NCI-H2171 treated with DMSO at 0.1 percent for 48 hours (cell line): ENCODE measurements at regions not wholly inside any gene's neighbourhood (a gene's known extent, or its start where the extent isn't known, plus 50 kb on each side); places are given as distances from the start of the nearest gene placed in this dataset.

Experiments
- DNase-seq: peaks from one replicate; lab custom pipeline; 2025; lab: John Stamatoyannopoulos, UW

GRCh38 chr10:53749439-53749838, 976.9 kb upstream of the MBL2 start:
- DNase-seq: no peak

- DNase-seq: no peak
These were observed 975.7 kb upstream of the MBL2 start for GRCh38 chr10:53748319-53748718.

- DNase-seq: no peak
These were observed 972.2 kb upstream of the MBL2 start for GRCh38 chr10:53744746-53745145.

- DNase-seq: no peak
These were observed 971.6 kb upstream of the MBL2 start for GRCh38 chr10:53744176-53744575.

GRCh38 chr10:53737132-53737531, 964.5 kb upstream of the MBL2 start:
- no peak for DNase-seq

- no peak for DNase-seq
These were observed 954.3 kb upstream of the MBL2 start for GRCh38 chr10:53726921-53727320.

GRCh38 chr10:53724581-53724980, 952.0 kb upstream of the MBL2 start:
- no peak for DNase-seq

- no peak for DNase-seq
These were observed 947.1 kb upstream of the MBL2 start for GRCh38 chr10:53719658-53720057.

- DNase-seq: no peak
These were observed 943.6 kb upstream of the MBL2 start for GRCh38 chr10:53716156-53716555.

- DNase-seq: no peak
These were observed 940.8 kb upstream of the MBL2 start for GRCh38 chr10:53713431-53713830.

- no peak for DNase-seq
These were observed 929.9 kb upstream of the MBL2 start for GRCh38 chr10:53702489-53702888.

- no peak for DNase-seq
These were observed 928.6 kb upstream of the MBL2 start for GRCh38 chr10:53701213-53701612.

GRCh38 chr10:53700278-53700677, 927.7 kb upstream of the MBL2 start:
- no peak for DNase-seq

GRCh38 chr10:53699684-53700083, 927.1 kb upstream of the MBL2 start:
- DNase-seq: no peak

GRCh38 chr10:53699231-53699630, 926.6 kb upstream of the MBL2 start:
- no peak for DNase-seq

- no peak for DNase-seq
These were observed 924.5 kb upstream of the MBL2 start for GRCh38 chr10:53697038-53697437.

GRCh38 chr10:53690524-53691240, 918.1 kb upstream of the MBL2 start:
- DNase-seq: no peak

GRCh38 chr10:53687800-53688199, 915.2 kb upstream of the MBL2 start:
- no peak for DNase-seq

- no peak for DNase-seq
These were observed 910.3 kb upstream of the MBL2 start for GRCh38 chr10:53682885-53683284.

- no peak for DNase-seq
These were observed 909.9 kb upstream of the MBL2 start for GRCh38 chr10:53682458-53682857.

- DNase-seq: no peak
These were observed 907.1 kb upstream of the MBL2 start for GRCh38 chr10:53679666-53680065.

- no peak for DNase-seq
These were observed 902.6 kb upstream of the MBL2 start for GRCh38 chr10:53675177-53675576.

- no peak for DNase-seq
These were observed 894.5 kb upstream of the MBL2 start for GRCh38 chr10:53667063-53667462.

- DNase-seq: no peak
These were observed 891.9 kb upstream of the MBL2 start for GRCh38 chr10:53664282-53665019.
